Neutrophil (primary cell): ENCODE measurements at regions not wholly inside any gene's neighbourhood (a gene's known extent, or its start where the extent isn't known, plus 50 kb on each side); places are given as distances from the start of the nearest gene placed in this dataset.

Source experiments
- H3K27ac ChIP-seq: fragments of 200-600 bp; sonication (generic); 2 replicates; pipeline ENCODE4 v1.5.1; 2016; ENCODE audit warnings: mild to moderate bottlenecking, moderate library complexity
- H3K27me3 ChIP-seq: fragments of 200-600 bp; sonication (generic); 2 replicates; pipeline ENCODE4 v1.6.0; 2016; ENCODE audit warnings: mild to moderate bottlenecking
- H3K36me3 ChIP-seq: fragments of 200-600 bp; sonication (generic); 2 replicates; pipeline ENCODE4 v1.5.1; 2017
- H3K4me1 ChIP-seq, 2 experiments: fragments of 200-600 bp in 1 of 2; sonication (generic) in 1 of 2; 1 replicate in 1 of 2; 2 replicates in 1 of 2; pipeline versions ENCODE4 v1.5.1 to v1.6.1; 2013 to 2016; ENCODE audit warnings: low read depth in 1 of 2, low read length in 1 of 2, mild to moderate bottlenecking in 1 of 2, moderate library complexity in 1 of 2; ENCODE audit not compliant: control insufficient read depth in 1 of 2, insufficient read depth in 1 of 2
- H3K4me3 ChIP-seq, 2 experiments: fragments of 200-600 bp in 1 of 2; sonication (generic) in 1 of 2; 1 replicate in 1 of 2; 2 replicates in 1 of 2; pipeline ENCODE4 v1.5.1; 2013 to 2016; ENCODE audit warnings: low read depth in 1 of 2, low read length in 1 of 2, mild to moderate bottlenecking in 1 of 2, moderate library complexity in 1 of 2
- H3K9me3 ChIP-seq: fragments of 200-600 bp; sonication (generic); 2 replicates; pipeline ENCODE4 v1.5.1; 2016
- CTCF ChIP-seq: fragments of 200-600 bp; sonication (generic); IDR thresholded peaks from 2 replicates; pipeline ENCODE4 v1.5.1; 2016; ENCODE audit warnings: antibody characterized with exemption

GRCh38 chr15:69557707-69558409 is 105.2 kb downstream of the RPLP1 start:
- Histone ChIP-seq H3K9me3 (no peaks in the 10 kb centered on the region), H3K4me3 (no peak overlapping the region), H3K27me3 (peaks cover 9% of the 10 kb centered on the region), H3K36me3 (no peaks in the 10 kb centered on the region), H3K27ac (no peak overlapping the region), H3K4me1 (no peaks in the 10 kb centered on the region)
- no peak for TF ChIP-seq CTCF

- Histone ChIP-seq H3K9me3 (no peaks in the 10 kb centered on the region), H3K27me3 (peaks cover 9% of the 10 kb centered on the region)
These were observed 107.0 kb downstream of the RPLP1 start for GRCh38 chr15:69559440-69560190.

GRCh38 chr15:69561071-69561784 is 108.6 kb downstream of the RPLP1 start:
- Histone ChIP-seq H3K27me3 (peaks cover 9% of the 10 kb centered on the region), H3K4me3 (no peak overlapping the region), H3K9me3 (no peaks in the 10 kb centered on the region), H3K27ac (no peak overlapping the region), H3K4me1 (no peaks in the 10 kb centered on the region), H3K36me3 (no peaks in the 10 kb centered on the region)
- no peak for TF ChIP-seq CTCF

More at GRCh38 chr15:69559440-69560190, 107.0 kb downstream of the RPLP1 start:
- TF ChIP-seq CTCF = no peak
- Histone ChIP-seq H3K36me3 (no peaks in the 10 kb centered on the region), H3K4me1 (no peaks in the 10 kb centered on the region), H3K27ac (no peak overlapping the region), H3K4me3 (no peak overlapping the region)

- Histone ChIP-seq H3K27me3 (peaks cover 9% of the 10 kb centered on the region), H3K4me3 (no peak overlapping the region), H3K27ac (no peak overlapping the region), H3K36me3 (no peaks in the 10 kb centered on the region), H3K9me3 (no peaks in the 10 kb centered on the region), H3K4me1 (no peaks in the 10 kb centered on the region)
- TF ChIP-seq CTCF = no peak
These were observed 109.5 kb downstream of the RPLP1 start for GRCh38 chr15:69562116-69562515.

GRCh38 chr15:69562564-69562963 is 109.9 kb downstream of the RPLP1 start:
- TF ChIP-seq CTCF = no peak
- no peak overlapping the region for H3K4me3 ChIP-seq

More at GRCh38 chr15:69562564-69562963, 109.9 kb downstream of the RPLP1 start:
- no peaks in the 10 kb centered on the region for H3K9me3 ChIP-seq
- H3K27me3 ChIP-seq = peaks cover 9% of the 10 kb centered on the region
- H3K27ac ChIP-seq = no peak overlapping the region
- no peaks in the 10 kb centered on the region for H3K36me3 ChIP-seq
- H3K4me1 ChIP-seq = no peaks in the 10 kb centered on the region
